Common myeloid progenitor, CD34-positive (primary cell): ENCODE measurements at regions not wholly inside any gene's neighbourhood (a gene's known extent, or its start where the extent isn't known, plus 50 kb on each side); places are given as distances from the start of the nearest gene placed in this dataset.

Experiments used
- CTCF ChIA-PET: fragments of 350-600 bp; sonication (Branson Sonifier 250); formaldehyde crosslinking; loops from one replicate; lab custom pipeline; 2021; ENCODE audit warnings: antibody characterized with exemption; lab: Charles Lee
- POLR2A ChIA-PET: fragments of 350-600 bp; sonication (Branson Sonifier 250); formaldehyde crosslinking; loops from one replicate; lab custom pipeline; 2021; ENCODE audit warnings: antibody characterized with exemption; lab: Charles Lee
- DNase-seq, 3 donors: peaks; one replicate each; pipeline versions ENCODE4 v3.0.0 to v3.0.0-alpha.2; 2013
- H3K27ac ChIP-seq, 2 experiments: 1 replicate in 1 of 2; 2 replicates in 1 of 2; pipeline ENCODE4 v1.7.0; 2013; ENCODE audit warnings: inconsistent platforms in 2 of 2, low read length in 2 of 2, mild to moderate bottlenecking in 2 of 2, low read depth in 1 of 2, moderate library complexity in 1 of 2; ENCODE audit not compliant: severe bottlenecking in 2 of 2, insufficient read depth in 1 of 2, poor library complexity in 1 of 2
- H3K27me3 ChIP-seq, 5 experiments: replicated peaks in 2 of 5; 1 replicate in 3 of 5; 2 replicates in 2 of 5; pipeline versions ENCODE4 v1.6.1 to v1.7.0; 2013; ENCODE audit warnings: low read length in 4 of 5, mild to moderate bottlenecking in 2 of 5, moderate library complexity in 2 of 5, inconsistent platforms in 1 of 5; ENCODE audit not compliant: insufficient read depth in 5 of 5, control insufficient read depth in 4 of 5
- H3K36me3 ChIP-seq, 4 experiments: 1 replicate in 2 of 4; 2 replicates in 2 of 4; pipeline versions ENCODE4 v1.6.1 to v1.7.0; 2013; ENCODE audit warnings: low read length in 3 of 4, control low read depth in 1 of 4, mild to moderate bottlenecking in 1 of 4; ENCODE audit not compliant: control insufficient read depth in 4 of 4, insufficient read depth in 4 of 4
- H3K4me1 ChIP-seq, 4 experiments: 1 replicate in 3 of 4; 2 replicates in 1 of 4; pipeline versions ENCODE4 v1.6.1 to v1.7.1; 2013; ENCODE audit warnings: low read length in 3 of 4, mild to moderate bottlenecking in 3 of 4, control low read depth in 1 of 4, inconsistent platforms in 1 of 4, moderate library complexity in 1 of 4; ENCODE audit not compliant: control insufficient read depth in 4 of 4, insufficient read depth in 4 of 4; ENCODE audit errors: control extremely low read depth in 1 of 4
- H3K4me3 ChIP-seq, 7 experiments: 1 replicate in 4 of 7; 2 replicates in 3 of 7; pipeline versions ENCODE4 v1.5.1 to v1.7.0; 2013; ENCODE audit warnings: mild to moderate bottlenecking in 7 of 7, low read length in 6 of 7, moderate library complexity in 6 of 7, inconsistent platforms in 2 of 7, low read depth in 2 of 7, control low read depth in 1 of 7; ENCODE audit not compliant: insufficient read depth in 4 of 7, control insufficient read depth in 1 of 7; ENCODE audit errors: extremely low read depth in 1 of 7
- H3K9me3 ChIP-seq, 5 experiments: 1 replicate in 4 of 5; 2 replicates in 1 of 5; pipeline versions ENCODE4 v1.6.1 to v1.7.1; 2013; ENCODE audit warnings: low read length in 4 of 5, mild to moderate bottlenecking in 2 of 5, inconsistent platforms in 1 of 5, low read depth in 1 of 5, moderate library complexity in 1 of 5; ENCODE audit not compliant: control insufficient read depth in 4 of 5, insufficient read depth in 2 of 5; ENCODE audit errors: control extremely low read depth in 1 of 5
- WGBS: methylation state at CpG from one replicate; pipeline ENCODE4 v1.1.5; 2013; ENCODE audit not compliant: insufficient coverage; 5-methylcytosine and 5-hydroxymethylcytosine counted together

GRCh38 chr3:145219355-145220235, 941.4 kb downstream of the PLOD2 start:
- H3K4me3 ChIP-seq = no peak overlapping the region
- no peaks in the 10 kb centered on the region for H3K9me3 ChIP-seq
- ChIA-PET POLR2A (no interaction called here), CTCF (interaction anchor here (1.3 kb wide), 1 partner anchor 12 kb away, joined by 3 read pairs; no protein-coding TSS in a partner anchor)
- H3K36me3 ChIP-seq = no peaks in the 10 kb centered on the region
- no peak for DNase-seq
- no peaks in the 10 kb centered on the region for H3K27me3 ChIP-seq
- 100% methylated on average over 2 of the region's 5 CpGs for WGBS
- H3K27ac ChIP-seq = no peak overlapping the region
- no peaks in the 10 kb centered on the region for H3K4me1 ChIP-seq

- Histone ChIP-seq H3K4me3 (no peak overlapping the region), H3K9me3 (no peaks in the 10 kb centered on the region), H3K4me1 (no peaks in the 10 kb centered on the region), H3K27ac (no peak overlapping the region), H3K36me3 (no peaks in the 10 kb centered on the region), H3K27me3 (no peaks in the 10 kb centered on the region)
- POLR2A ChIA-PET = no interaction called here
- no CpG with 5 or more reads among the region's 1 CpG for WGBS
- CTCF ChIA-PET = no interaction called here
- DNase-seq = no peak
Measured at GRCh38 chr3:145224886-145225285, 936.1 kb downstream of the PLOD2 start.

DNA sequence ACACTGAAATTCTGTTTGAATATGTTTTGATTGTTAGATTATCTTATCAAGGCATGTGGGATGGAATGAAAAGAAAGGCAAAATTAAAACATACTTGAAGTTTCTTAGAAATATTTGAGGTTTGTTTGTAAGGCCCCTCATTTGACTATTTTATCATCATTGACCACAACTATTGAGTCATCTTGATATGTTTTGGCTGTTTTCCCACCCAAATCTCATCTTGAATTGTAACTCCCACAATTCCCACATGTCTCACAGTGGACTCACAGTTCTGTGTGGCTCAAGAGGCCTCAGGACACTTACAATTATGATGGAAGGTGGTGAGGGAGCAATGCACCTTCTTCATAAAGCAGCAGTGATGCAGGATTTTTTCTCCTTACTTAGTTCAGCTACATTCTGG, 917.1 kb downstream of the PLOD2 start:
- H3K27ac ChIP-seq = no peak overlapping the region
- H3K9me3 ChIP-seq = peaks cover 0 to 2% (median 0%) of the 10 kb centered on the region in 5 experiments
- no peak overlapping the region for H3K4me3 ChIP-seq
- H3K36me3 ChIP-seq = no peaks in the 10 kb centered on the region
- H3K4me1 ChIP-seq = no peaks in the 10 kb centered on the region
- ChIA-PET POLR2A (no interaction called here), CTCF (no interaction called here)
- no peak for DNase-seq
- no peaks in the 10 kb centered on the region for H3K27me3 ChIP-seq

GRCh38 chr3:145244327-145244726, 916.7 kb downstream of the PLOD2 start:
- ChIA-PET CTCF (no interaction called here), POLR2A (no interaction called here)
- no peak for DNase-seq

GRCh38 chr3:145246291-145246690, 914.7 kb downstream of the PLOD2 start:
- no peak overlapping the region for H3K4me3 ChIP-seq
- H3K27me3 ChIP-seq = no peaks in the 10 kb centered on the region
- no CpG with 5 or more reads among the region's 1 CpG for WGBS
- ChIA-PET CTCF (interaction anchor here (0.6 kb wide), 1 partner anchor 16 kb away, joined by 4 read pairs; no protein-coding TSS in a partner anchor), POLR2A (no interaction called here)
- H3K27ac ChIP-seq = no peak overlapping the region
- H3K36me3 ChIP-seq = no peaks in the 10 kb centered on the region
- no peak for DNase-seq
- H3K9me3 ChIP-seq = peaks cover 0 to 12% (median 3%) of the 10 kb centered on the region in 5 experiments
- H3K4me1 ChIP-seq = no peaks in the 10 kb centered on the region

More at GRCh38 chr3:145244327-145244726, 916.7 kb downstream of the PLOD2 start:
- H3K4me3 ChIP-seq = no peak overlapping the region
- no peaks in the 10 kb centered on the region for H3K27me3 ChIP-seq
- 89% methylated on average over 1 of the region's 1 CpG for WGBS
- H3K4me1 ChIP-seq = no peaks in the 10 kb centered on the region
- H3K27ac ChIP-seq = no peak overlapping the region
- no peaks in the 10 kb centered on the region for H3K36me3 ChIP-seq
- peaks cover 0 to 3% (median 0%) of the 10 kb centered on the region in 5 experiments for H3K9me3 ChIP-seq

- no peaks in the 10 kb centered on the region for H3K36me3 ChIP-seq
- no peaks in the 10 kb centered on the region for H3K27me3 ChIP-seq
- no peaks in the 10 kb centered on the region for H3K4me1 ChIP-seq
- DNase-seq = no peak
- POLR2A ChIA-PET = no interaction called here
- CTCF ChIA-PET = no interaction called here
- H3K27ac ChIP-seq = no peak overlapping the region
- no peak overlapping the region for H3K4me3 ChIP-seq
- H3K9me3 ChIP-seq = peaks cover 0 to 12% (median 3%) of the 10 kb centered on the region in 5 experiments
Measured at GRCh38 chr3:145248928-145249327, 912.1 kb downstream of the PLOD2 start.

DNA sequence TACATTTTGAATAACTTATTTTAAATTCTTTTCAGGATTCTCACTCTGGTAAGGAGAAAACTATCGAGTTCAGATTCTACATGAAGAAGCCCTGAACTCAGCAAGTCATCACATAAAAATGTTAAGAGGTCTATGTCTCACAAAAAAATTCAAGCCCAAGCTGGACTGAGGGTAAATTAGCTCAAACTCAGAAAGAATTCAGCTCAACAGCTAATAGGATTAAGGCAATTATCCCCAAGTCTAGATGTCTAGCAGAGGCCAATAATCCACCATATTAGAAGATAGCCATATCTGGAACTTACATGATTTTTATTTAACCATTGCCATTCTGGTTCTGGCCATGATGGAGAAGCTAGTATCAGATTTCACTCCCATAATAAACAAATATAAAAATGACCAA, 909.7 kb downstream of the PLOD2 start:
- Histone ChIP-seq H3K36me3 (no peaks in the 10 kb centered on the region), H3K9me3 (peaks cover 0 to 12% (median 3%) of the 10 kb centered on the region in 5 experiments), H3K4me3 (no peak overlapping the region), H3K4me1 (no peaks in the 10 kb centered on the region), H3K27ac (no peak overlapping the region), H3K27me3 (no peaks in the 10 kb centered on the region)
- no peak for DNase-seq
- ChIA-PET POLR2A (no interaction called here), CTCF (no interaction called here)
- WGBS = 20% methylated on average over 1 of the region's 1 CpG
